ENCODE measurements at regions not wholly inside any gene's neighbourhood (a gene's known extent, or its start where the extent isn't known, plus 50 kb on each side); places are given as distances from the start of the nearest gene placed in this dataset.

DNA sequence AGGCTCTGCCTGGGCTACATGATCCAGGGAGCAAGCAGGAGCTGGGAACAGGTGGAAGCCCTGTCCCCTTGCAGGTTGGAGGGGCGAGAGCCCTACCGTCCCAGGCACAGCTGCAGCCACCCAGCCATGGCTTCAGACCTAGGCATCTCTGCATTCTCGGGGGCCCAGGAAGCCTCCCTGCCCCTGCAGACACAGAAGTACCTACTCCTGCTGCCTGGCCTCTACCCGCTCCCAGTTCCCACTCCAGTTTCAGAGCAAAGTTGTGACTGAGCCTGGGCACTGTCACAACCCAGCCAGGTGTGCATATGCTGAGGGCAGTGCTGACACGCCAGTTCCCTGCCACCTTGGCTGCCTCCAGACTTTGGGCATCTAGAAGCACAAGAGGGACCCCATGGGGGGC lies 645.9 kb downstream of the HTR1B start:
- H4K20me1 ChIP-seq (ENCODE audit: insufficient read depth): no peaks in the 10 kb centered on the region
- TF ChIP-seq, protein P1, sequence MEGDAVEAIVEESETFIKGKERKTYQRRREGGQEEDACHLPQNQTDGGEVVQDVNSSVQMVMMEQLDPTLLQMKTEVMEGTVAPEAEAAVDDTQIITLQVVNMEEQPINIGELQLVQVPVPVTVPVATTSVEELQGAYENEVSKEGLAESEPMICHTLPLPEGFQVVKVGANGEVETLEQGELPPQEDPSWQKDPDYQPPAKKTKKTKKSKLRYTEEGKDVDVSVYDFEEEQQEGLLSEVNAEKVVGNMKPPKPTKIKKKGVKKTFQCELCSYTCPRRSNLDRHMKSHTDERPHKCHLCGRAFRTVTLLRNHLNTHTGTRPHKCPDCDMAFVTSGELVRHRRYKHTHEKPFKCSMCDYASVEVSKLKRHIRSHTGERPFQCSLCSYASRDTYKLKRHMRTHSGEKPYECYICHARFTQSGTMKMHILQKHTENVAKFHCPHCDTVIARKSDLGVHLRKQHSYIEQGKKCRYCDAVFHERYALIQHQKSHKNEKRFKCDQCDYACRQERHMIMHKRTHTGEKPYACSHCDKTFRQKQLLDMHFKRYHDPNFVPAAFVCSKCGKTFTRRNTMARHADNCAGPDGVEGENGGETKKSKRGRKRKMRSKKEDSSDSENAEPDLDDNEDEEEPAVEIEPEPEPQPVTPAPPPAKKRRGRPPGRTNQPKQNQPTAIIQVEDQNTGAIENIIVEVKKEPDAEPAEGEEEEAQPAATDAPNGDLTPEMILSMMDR (conservative IDR thresholded peaks at IDR 0.05; ENCODE audit: low read depth, low read length): no peak
- H3K79me2 ChIP-seq (ENCODE audit: insufficient read depth, low read depth): no peaks in the 10 kb centered on the region
- no peak overlapping the region for H2AFZ ChIP-seq (ENCODE audit: low read depth)
- H3K36me3 ChIP-seq (ENCODE audit: insufficient read depth): no peaks in the 10 kb centered on the region
- no peaks in the 10 kb centered on the region for H3K4me1 ChIP-seq (ENCODE audit: low read depth, poor library complexity, severe bottlenecking)
- no peak overlapping the region for H3K4me3 ChIP-seq (IDR thresholded peaks at IDR 0.05; ENCODE audit: insufficient read depth, low read depth, low read length)
- no peak overlapping the region for H3K27ac ChIP-seq
- H3K9ac ChIP-seq: no peak overlapping the region
- no peak overlapping the region for H3K4me2 ChIP-seq
- no peaks in the 10 kb centered on the region for H3K27me3 ChIP-seq (ENCODE audit: insufficient read depth, low read depth)

DNA sequence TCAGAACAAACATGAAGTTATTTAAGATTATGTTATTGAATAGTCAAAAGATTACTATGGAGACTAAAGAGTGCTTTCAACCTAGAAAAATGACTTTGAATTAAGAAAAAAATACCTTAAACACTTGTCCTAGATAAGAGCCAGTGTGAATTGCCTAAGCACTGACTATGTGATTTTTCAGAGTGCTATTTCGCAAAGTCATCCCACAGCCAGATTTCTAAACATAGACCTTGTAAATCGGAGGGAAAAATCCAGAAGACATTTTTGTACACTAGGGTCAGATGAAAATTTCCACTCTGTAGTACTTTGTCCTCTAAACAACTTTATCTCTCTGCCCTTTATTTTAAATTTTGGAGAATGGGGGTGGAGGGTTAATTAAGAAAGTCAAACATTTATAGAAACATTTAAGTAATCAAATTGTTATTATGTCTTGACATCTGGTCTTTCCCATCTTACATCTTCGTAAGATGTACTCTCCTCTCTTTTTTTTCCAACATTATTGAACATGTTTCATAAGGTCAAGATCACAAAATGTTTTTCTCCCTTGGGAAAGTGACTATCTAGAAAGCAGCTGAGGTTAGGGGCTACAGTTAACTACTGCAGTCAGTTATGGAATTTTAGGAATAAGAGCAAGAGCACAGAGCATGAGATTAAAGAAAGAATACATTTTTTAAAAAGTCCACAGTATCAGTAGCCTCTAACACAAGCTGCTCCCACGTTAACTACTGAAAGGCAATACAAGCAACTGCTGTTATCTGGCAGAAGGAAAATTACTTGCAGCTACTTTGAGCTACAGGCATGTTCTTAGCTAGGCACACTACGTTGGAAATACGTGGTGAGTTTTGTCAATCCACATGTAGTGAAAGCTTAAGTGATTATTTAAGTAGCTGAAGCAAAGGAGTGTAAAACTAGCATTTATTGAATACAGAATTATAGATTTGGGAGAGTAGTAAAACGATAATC lies 648.5 kb downstream of the HTR1B start:
- no peak overlapping the region for H3K27ac ChIP-seq

DNA sequence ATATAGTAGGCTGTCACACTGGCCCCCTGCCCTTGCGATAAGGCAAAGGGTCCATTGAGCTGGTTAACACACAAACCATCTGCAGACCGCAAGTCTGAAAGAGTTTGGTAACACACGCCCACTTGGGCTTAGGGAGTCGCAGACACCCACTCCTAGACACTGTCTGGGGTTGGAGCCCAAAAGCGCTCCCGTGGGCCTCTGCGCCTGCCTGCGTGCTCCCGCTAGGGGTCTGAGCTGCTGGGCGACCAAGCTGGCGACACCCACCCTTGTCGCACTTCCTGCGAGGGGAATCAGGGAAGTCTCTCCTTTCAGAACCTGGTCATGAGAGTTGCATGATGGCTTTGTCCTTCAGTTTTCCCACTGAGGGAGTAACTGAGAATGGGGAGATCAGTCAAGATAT lies 653.0 kb downstream of the HTR1B start:
- TF ChIP-seq, protein P1 (conservative IDR thresholded peaks at IDR 0.05; ENCODE audit: low read depth, low read length): no peak
- Histone ChIP-seq H2AFZ (ENCODE audit: low read depth) (no peak overlapping the region), H3K4me3 (IDR thresholded peaks at IDR 0.05; ENCODE audit: insufficient read depth, low read depth, low read length) (no peak overlapping the region), H3K4me2 (no peak overlapping the region), H3K36me3 (ENCODE audit: insufficient read depth) (no peaks in the 10 kb centered on the region), H3K27me3 (ENCODE audit: insufficient read depth, low read depth) (no peaks in the 10 kb centered on the region), H3K79me2 (ENCODE audit: insufficient read depth, low read depth) (no peaks in the 10 kb centered on the region), H3K9ac (no peak overlapping the region), H3K4me1 (ENCODE audit: low read depth, poor library complexity, severe bottlenecking) (no peaks in the 10 kb centered on the region), H4K20me1 (ENCODE audit: insufficient read depth) (no peaks in the 10 kb centered on the region), H3K27ac (no peak overlapping the region)

More for the DNA sequence above, 648.5 kb downstream of the HTR1B start:
- TF ChIP-seq, protein P1 (conservative IDR thresholded peaks at IDR 0.05; ENCODE audit: low read depth, low read length): no peak
- H3K4me1 ChIP-seq (ENCODE audit: low read depth, poor library complexity, severe bottlenecking): no peaks in the 10 kb centered on the region
- no peak overlapping the region for H3K4me3 ChIP-seq (IDR thresholded peaks at IDR 0.05; ENCODE audit: insufficient read depth, low read depth, low read length)
- no peaks in the 10 kb centered on the region for H4K20me1 ChIP-seq (ENCODE audit: insufficient read depth)
- H3K27me3 ChIP-seq (ENCODE audit: insufficient read depth, low read depth): no peaks in the 10 kb centered on the region
- H3K9ac ChIP-seq: no peak overlapping the region
- no peaks in the 10 kb centered on the region for H3K36me3 ChIP-seq (ENCODE audit: insufficient read depth)
- no peak overlapping the region for H2AFZ ChIP-seq (ENCODE audit: low read depth)
- no peaks in the 10 kb centered on the region for H3K79me2 ChIP-seq (ENCODE audit: insufficient read depth, low read depth)
- no peak overlapping the region for H3K4me2 ChIP-seq

DNA sequence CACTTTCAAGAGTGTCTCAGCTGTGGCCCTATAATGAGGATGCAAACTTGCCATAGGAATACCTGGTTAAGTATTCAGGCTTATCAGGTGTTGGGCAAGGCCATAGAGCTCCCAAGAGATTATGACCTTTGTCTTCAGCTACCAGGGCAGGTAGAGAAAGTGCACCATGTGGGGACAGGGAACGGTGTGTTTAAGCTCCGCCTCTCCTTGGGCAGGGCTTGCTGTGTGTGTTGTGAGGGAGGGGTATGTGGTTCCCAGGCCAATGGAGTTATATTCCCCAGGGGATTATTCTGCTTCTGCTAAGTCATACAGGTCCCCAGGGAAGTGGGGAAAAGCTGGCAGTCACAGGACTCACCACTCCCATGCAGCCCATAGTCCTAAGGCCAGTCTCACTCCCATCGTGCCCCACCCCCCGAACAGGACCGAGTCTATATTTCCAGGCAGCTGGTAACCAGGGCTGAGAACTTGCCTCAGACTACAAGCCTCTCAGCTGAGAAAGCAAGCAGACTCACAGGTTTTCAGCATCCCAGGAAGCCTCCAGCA lies 660.2 kb downstream of the HTR1B start:
- H3K79me2 ChIP-seq (ENCODE audit: insufficient read depth, low read depth): no peaks in the 10 kb centered on the region
- TF ChIP-seq, protein P1 (conservative IDR thresholded peaks at IDR 0.05; ENCODE audit: low read depth, low read length): no peak
- H3K36me3 ChIP-seq (ENCODE audit: insufficient read depth): no peaks in the 10 kb centered on the region
- H3K9ac ChIP-seq: no peak overlapping the region
- H3K4me3 ChIP-seq (IDR thresholded peaks at IDR 0.05; ENCODE audit: insufficient read depth, low read depth, low read length): no peak overlapping the region
- no peak overlapping the region for H3K27ac ChIP-seq
- no peaks in the 10 kb centered on the region for H4K20me1 ChIP-seq (ENCODE audit: insufficient read depth)
- H2AFZ ChIP-seq (ENCODE audit: low read depth): no peak overlapping the region
- H3K4me1 ChIP-seq (ENCODE audit: low read depth, poor library complexity, severe bottlenecking): no peaks in the 10 kb centered on the region
- H3K4me2 ChIP-seq: no peak overlapping the region
- H3K27me3 ChIP-seq (ENCODE audit: insufficient read depth, low read depth): no peaks in the 10 kb centered on the region
